GM19467 (cell line): ENCODE measurements at regions not wholly inside any gene's neighbourhood (a gene's known extent, or its start where the extent isn't known, plus 50 kb on each side); places are given as distances from the start of the nearest gene placed in this dataset.
A peak's percentile ranks its signal among the peaks of the same experiment; 100 is the strongest.

ENCODE experiments used
- ATAC-seq: cut with Tn5 transposase; IDR thresholded peaks from one replicate; pipeline ENCODE4 v1.9.1; 2021; ENCODE audit warnings: mild to moderate bottlenecking, moderate library complexity; ENCODE audit not compliant: unreplicated experiment

DNA sequence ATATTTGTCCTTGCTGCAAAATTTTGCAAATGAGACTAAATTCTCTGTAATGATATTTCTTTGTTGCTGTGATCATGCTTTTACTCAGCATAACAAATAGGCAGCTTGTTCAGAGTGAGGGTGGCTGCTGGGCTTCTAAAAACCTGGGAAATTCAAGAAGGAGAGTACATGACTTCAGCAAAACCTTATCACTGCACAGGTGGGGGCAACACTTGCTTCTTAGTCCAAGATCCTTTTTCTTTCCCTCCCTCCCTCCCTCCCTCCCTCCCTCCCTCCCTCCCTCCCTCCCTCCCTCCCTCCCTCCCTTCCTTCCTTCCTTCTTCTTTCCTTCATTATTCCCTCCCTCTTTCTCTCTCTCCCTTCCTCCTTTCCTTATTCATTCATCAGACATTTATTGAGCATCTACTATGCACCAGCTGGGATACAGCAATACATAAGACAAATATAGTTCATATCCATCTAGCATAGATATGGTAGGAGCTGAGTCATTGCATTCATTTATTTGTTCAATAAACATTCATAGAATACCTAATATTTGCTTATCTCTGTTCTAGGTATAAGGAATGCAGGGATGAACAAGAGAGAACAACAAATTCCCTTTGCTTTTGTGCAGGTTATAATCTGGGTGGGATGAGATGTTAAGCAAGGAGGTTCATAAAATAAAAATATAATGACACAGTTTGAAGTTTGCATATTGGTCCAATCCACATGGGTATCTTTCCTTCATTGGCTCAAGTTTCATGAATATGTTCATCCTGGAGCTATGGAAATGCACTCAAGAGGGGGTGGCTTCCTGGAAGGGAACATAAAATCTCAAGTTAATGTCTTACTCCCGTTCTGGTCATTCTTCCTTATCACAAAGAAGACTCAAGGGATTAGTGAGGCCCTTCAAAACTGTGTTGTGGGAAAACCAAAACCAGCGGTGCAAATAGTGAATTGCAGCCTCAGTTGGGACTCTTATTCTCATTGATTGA is 210.7 kb downstream of the PDCD6IP start:
- ATAC-seq: no peak

DNA sequence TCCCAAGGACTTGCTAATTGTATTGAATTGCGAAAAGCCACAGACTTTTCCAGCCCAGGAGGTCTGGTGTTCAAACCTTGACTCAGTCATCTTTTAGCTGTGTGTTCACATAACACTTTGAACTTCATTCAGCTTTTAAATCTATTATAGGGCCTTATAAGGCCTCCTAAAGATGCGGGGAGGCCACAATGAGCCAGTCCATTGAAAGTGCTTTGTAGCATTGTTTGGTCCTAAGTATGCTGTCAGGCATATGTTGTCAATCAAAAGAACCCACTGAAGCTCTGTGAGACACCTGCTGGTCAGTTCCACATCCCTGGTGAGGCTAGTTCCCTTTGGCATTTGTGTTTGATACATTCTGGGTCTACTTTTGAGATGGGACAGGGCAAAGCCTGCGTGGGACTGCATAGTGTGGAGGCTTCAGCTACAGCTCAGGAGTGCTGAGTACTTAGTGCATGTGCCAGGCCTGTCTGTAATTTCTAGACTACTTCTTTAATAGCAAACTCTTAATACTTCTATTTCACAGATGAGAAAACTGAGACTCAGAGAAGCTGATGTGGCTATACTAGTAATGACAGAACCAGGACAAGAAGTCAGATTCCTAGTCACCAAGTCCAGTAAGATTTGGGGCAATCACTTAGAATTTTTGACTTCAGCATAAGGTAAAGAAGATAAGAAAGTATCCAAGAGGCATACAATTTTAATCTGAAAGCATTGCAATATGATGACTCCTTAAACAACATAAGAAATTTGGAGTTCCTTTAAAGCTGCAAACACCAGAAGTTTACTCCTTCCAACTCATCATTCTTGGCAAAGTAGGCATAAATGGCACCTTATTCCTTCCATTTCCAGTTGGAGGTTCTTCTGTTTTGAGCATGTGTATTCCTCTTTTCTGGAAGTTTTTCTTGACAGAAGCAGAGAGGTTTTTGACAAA is 213.0 kb downstream of the PDCD6IP start:
- ATAC-seq: no peak

DNA sequence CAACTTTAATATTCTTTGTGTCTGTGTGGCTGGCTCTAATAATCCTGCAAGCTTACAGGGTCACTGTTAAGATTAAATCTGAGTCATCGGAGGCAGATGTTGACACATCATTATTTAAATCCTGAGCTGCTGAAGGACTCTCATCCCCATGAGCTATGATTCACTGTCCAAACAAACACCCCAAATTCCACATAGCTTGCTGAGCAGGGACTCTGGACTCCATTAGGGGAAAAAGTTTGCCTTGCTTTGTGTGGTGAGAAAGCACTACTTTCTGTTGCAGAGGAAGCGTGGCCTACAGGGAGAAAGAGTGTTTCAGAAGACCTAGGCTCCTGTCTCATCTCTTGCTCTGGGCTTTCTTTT is 213.7 kb downstream of the PDCD6IP start:
- ATAC-seq: no peak

DNA sequence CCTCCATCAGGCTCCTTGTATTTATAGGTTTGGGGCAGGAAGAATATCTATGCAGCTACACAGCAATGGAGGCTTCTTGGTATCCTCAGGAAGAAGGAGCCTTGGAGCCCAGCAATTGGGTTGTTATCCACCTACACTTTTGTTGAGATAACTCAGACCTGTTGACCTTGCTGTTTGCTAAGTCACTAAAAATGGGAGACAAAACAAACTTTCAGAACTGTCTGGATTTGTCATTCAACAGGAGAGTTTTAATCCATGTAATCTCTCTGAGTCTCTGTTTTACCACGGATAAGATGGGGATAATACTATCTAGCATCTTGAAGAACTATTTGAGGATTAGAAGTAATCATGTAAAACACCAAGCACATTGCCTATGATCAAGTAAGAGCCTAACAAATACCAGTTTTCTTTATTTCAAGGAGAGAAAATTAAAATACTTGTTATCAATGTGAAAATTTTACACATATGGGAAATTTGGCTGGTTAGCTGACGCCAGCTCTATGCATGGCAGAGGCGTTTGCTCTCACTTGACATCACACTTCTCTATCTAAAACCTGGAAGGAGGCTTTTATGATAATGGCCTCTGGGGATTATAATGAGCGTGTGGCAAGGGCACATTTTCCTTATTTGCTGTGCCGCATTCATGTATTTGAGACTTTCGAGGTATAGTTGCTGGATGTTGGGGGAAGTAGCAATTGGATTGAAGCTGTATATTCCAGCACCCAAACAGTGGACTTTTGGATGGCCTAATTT is 215.6 kb downstream of the PDCD6IP start:
- ATAC-seq: no peak

DNA sequence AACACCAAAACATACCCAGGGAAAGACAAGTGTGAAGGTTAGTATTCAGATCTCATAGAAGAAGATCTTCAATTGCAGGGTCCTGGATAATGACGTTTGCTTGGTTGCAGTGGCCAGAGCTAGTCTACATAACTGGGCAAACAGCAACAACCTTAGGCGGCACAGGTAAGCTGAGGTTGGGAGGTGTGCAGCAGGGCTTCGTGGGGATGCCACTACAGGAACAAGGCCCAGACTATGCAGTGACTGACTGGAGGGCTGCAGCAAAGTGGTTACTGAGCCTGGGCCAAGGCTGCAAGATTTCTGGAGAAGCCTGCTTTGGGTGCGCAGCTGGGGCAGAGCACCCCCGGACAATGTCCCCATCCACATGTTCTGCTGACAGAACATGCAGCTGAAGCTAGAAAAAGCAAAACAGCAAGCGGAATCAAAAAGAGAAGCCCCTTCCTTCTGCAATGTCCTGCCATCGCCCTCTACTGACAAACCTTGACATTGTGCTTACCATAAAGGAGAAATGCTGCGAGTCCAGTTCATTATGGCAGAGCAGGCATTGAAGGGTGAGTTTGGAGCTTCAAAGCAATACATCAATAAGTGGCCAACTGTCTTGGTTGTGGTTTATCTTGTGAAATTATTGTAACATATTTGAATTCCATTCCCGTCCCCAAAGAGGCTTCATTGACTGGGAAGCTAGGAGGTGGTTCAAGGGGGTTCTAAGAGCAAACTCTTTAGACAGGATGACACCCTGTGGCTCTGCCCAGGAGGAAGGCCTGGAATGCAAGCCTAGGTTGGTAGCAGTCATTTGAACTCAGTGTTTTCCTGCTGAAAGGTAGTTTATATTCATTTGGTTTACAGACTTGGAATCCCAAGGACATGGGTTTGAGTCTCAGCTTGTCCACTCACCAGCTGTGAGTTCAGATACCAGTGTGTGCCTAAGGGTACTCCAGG is 217.0 kb downstream of the PDCD6IP start:
- no peak for ATAC-seq

DNA sequence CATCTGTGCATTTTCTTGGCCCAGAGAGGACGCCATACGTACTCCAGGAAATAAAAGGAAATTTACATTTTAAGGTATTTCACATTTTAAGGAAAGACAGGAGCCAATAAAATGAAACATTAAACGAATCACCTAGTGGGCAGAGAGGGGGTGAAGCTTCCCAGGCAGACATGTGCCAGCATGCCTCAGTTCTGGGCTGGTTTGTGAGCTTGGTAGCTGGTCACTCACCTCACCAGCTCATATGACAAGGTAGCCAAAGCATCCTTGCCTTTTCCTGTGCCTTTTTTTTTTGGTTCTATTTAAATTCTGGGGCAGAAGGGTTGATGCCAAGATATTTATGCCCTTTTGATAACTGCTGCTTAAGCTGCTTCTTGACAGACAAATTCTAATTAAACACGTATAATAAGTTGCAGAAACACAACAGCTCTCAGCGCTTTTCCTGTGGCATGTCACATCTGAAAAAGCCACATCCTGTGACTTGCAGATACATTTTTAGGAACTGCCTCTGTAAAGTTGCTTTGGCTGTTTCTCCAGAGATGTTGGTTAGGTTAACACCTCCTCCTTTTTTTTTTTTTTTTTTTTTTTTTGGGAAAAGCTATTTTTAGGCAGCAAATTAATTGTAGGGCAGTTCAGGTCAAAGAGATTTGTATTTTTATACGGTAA is 218.6 kb downstream of the PDCD6IP start:
- ATAC-seq: peak; percentile 35

- no peak for ATAC-seq
Observed at GRCh38 chr3:34017757-34018156, 219.3 kb downstream of the PDCD6IP start.

- no peak for ATAC-seq
Observed at GRCh38 chr3:34019158-34019557, 220.7 kb downstream of the PDCD6IP start.

DNA sequence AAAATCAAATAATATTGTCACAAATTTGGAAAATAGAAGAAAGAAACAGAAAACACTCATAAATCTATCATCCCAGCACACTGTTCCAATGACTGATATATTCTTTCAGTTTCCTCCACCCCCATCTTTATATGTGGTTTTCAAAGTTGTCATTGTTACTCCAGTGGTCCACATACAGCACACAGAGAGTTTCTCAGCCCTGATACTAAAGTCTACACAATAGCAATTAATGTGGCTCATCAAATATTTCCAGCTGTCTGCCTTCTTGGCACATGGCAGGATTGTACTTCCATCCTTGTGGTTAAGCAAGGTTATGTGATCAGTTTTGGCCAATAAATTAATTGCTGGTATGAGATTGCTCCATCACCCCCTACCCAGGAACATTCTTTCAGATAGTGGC is 221.7 kb downstream of the PDCD6IP start:
- ATAC-seq: no peak

DNA sequence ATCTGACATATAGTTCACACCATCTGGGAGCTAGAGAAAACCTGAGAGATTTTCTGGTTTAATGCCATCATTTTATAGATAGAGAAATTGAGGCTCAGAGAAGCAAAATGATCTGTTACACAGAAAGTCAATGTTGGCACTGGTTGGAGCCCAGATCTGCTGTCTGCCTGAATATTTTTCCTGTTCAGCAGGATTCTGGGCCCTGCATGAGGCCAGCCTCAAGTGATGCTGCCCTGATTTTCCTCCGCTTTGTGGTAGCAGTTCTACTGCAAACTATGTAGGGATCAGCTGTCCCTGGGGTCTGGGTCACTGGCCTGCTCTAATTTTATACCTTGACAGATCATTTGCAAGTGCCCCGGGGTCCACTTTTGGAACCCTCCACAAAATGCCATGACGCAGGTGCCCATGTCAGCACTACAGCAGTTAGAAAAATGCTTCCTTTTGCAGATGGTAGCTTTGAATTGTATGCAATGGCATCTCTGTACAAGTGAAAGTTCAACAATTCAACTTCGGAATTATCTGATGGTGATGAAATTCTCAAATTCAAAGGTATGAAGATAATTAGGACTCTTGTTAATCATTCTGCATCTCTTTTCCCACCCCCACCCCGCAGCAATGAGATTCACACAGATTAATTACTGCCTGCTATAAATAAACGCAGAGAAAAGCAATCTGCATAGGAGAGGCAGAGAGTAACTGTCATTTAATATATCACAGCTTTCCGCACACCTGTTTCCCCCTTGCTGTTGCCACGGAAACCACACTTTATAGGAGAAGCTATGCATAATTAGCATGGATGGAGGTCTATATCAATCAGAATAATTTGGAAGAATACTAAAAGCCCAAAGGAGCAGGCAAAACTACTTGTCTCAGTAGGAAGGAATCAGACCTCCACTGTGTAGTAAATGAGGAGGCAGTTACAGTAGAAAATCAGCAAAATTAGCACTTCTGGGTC is 222.6 kb downstream of the PDCD6IP start:
- no peak for ATAC-seq

DNA sequence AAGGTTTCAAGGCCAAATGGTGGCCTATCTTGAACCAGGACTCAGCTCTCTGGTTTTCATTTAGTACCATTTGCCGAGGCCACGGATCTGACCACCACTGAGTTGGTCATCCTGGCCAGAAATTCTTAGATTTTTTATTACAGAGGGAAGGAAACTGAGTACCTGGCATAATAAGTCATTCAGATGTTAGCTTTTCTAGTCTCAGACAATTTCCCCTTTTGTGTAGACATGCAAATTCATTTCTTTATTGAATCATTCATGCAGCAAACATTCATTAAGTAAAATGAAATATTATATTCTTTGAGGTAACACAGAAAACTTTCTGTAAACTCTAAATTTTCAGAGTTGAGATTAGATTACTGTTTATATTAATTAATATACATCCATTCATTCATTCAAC is 223.7 kb downstream of the PDCD6IP start:
- ATAC-seq: no peak

DNA sequence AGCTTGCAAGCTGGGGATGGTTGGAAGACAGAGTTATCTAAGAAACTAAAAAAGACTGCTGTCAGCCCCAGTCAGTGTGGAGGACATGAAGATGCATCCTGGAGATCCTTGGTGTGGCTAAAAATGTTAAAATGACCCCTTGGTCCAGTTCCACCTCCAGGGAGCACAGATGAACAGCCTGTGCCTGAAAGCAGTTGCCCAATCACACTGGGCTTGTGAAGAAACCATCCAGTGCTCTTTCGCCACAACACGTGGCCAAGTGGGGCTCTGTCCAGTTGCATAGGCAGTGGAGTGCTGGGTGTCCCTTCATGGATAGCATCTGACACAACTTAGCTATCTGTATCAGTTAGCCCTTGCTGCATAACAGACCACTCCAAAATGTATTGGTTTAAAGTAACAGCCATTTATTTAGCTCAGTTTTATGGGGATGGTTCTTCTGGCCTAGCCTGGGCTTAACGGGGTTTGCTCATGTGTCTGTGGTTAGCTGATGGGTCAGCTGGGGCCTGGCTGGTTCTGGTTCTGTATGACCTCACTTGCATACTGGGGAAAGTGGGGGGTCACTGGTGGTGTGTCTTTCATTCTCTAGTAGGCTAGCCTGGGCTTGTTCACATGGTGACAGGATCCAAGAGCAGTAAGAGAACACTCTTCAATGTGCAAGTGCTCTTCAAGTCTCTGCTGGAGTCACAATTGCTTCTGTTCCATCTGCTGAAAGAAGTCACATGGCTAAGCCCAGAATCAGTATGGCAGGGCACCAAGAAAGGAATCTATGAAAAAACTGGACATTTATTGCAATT is 226.2 kb downstream of the PDCD6IP start:
- no peak for ATAC-seq

- ATAC-seq: no peak
Observed at GRCh38 chr3:34033839-34034238, 235.4 kb downstream of the PDCD6IP start.

DNA sequence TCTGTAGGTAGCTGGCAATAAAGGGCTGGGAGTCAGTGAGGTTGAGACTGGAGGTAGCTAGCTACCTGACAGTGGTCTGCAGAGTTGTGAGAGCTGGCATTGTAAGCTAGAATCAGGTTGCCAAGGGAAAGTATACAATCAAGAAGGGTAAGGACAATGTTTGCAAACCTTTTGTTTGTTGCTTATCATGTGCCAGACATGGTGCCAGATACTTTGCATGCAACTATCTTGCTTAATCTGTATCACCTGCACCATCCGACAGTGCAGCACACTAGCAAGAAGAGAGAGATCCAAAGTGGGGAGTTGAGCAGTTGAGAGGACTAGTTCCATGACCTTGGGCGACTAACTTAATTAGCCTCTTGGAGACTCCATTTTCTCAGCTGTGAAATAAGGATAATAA is 236.4 kb downstream of the PDCD6IP start:
- no peak for ATAC-seq

GRCh38 chr3:34035775-34036174 is 237.3 kb downstream of the PDCD6IP start:
- ATAC-seq: no peak

- no peak for ATAC-seq
Observed at GRCh38 chr3:34037260-34037659, 238.8 kb downstream of the PDCD6IP start.

DNA sequence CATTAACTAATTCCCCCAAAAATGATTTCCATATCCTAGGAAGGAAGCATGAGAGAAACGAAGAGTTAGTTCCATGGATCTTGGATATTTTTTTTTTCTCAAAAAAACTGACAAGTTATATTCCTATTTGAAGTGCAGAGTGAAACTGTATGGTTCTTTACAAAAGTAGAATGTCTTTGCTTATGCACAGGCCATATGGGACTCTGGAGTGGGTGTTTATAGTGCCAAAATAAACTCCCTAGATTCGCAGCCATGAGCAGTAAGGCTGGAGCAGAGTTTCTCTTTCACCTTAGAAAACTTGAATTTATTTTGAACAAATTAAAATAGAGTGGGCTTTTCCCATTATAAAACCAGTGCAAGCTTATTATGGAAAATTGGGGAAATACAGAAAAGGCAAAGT is 239.7 kb downstream of the PDCD6IP start:
- ATAC-seq: no peak
